Caco-2 (cell line): ENCODE measurements at regions not wholly inside any gene's neighbourhood (a gene's known extent, or its start where the extent isn't known, plus 50 kb on each side); places are given as distances from the start of the nearest gene placed in this dataset.

Experiments used
- BruUV-seq: library from RNA; stranded (reverse); fragments of 400-500 nt; replicated peaks from 2 replicates; lab custom pipeline; 2021; lab: Mats Ljungman, UMichigan
- CTCF ChIA-PET: fragments of 300-600 bp; sonication (Branson Sonifier 250); formaldehyde crosslinking; loops from one replicate; lab custom pipeline; 2022; ENCODE audit warnings: antibody characterized with exemption; lab: Charles Lee
- POLR2A ChIA-PET: fragments of 300-600 bp; sonication (Branson Sonifier 250); formaldehyde crosslinking; loops from one replicate; lab custom pipeline; 2022; ENCODE audit warnings: antibody characterized with exemption; lab: Charles Lee
- DNase-seq, 2 experiments: peaks; one replicate each; pipeline versions ENCODE4 v3.0.0 to v3.0.0-alpha.2; 2020 to 2022
- H3K27me3 ChIP-seq: replicated peaks from 2 replicates; pipeline ENCODE4 v1.6.0; 2011; ENCODE audit warnings: low read length; ENCODE audit not compliant: control insufficient read depth, insufficient read depth
- H3K36me3 ChIP-seq: 2 replicates; pipeline ENCODE4 v1.5.1; 2011; ENCODE audit warnings: low read length; ENCODE audit not compliant: control insufficient read depth, insufficient read depth
- H3K4me1 ChIP-seq: fragments of 250-450 bp; sonication (Bioruptor Pico); 2 replicates; pipeline ENCODE4 v1.5.1; 2020; ENCODE audit warnings: mild to moderate bottlenecking
- H3K4me3 ChIP-seq: 2 replicates; pipeline ENCODE4 v1.5.1; 2011; ENCODE audit warnings: low read depth, mild to moderate bottlenecking, control low read depth, low read length
- H3K9me3 ChIP-seq: fragments of 250-450 bp; sonication (Bioruptor Pico); 2 replicates; pipeline ENCODE4 v1.5.1; 2020; ENCODE audit warnings: mild to moderate bottlenecking, moderate library complexity
- H3K27ac Mint-ChIP-seq: one replicate; pipeline ENCODE4 v1.8.0; 2022; ENCODE audit warnings: mixed read lengths; ENCODE audit not compliant: unreplicated experiment
- H3K27me3 Mint-ChIP-seq: one replicate; pipeline ENCODE4 v1.8.0; 2022; ENCODE audit warnings: mixed read lengths; ENCODE audit not compliant: insufficient read depth, unreplicated experiment
- H3K36me3 Mint-ChIP-seq: one replicate; pipeline ENCODE4 v1.8.0; 2022; ENCODE audit warnings: mild to moderate bottlenecking, mixed read lengths; ENCODE audit not compliant: insufficient read depth, unreplicated experiment
- H3K4me1 Mint-ChIP-seq: one replicate; pipeline ENCODE4 v1.8.0; 2022; ENCODE audit warnings: low read depth, mixed read lengths; ENCODE audit not compliant: unreplicated experiment
- H3K4me3 Mint-ChIP-seq: one replicate; pipeline ENCODE4 v1.8.0; 2022; ENCODE audit warnings: mild to moderate bottlenecking, moderate library complexity, mixed read lengths; ENCODE audit not compliant: unreplicated experiment
- H3K9me3 Mint-ChIP-seq: one replicate; pipeline ENCODE4 v1.8.0; 2022; ENCODE audit warnings: mixed read lengths; ENCODE audit not compliant: unreplicated experiment
- intact Hi-C: fragments of 100-400 bp; cut with micrococcal nuclease; formaldehyde crosslinking; loops from one replicate; pipeline ENCODE4 v1.10.0; 2022; ENCODE audit not compliant: unreplicated experiment
- TF ChIP-seq, protein P1 (sequence below), 2 experiments: fragments of 200-600 bp in 1 of 2; IDR thresholded peaks; 1 replicate in 1 of 2; 2 replicates in 1 of 2; pipeline versions ENCODE4 v1.5.1 to v1.8.0; 2011 to 2022; ENCODE audit warnings: antibody characterized with exemption in 1 of 2, control low read depth in 1 of 2, inconsistent platforms in 1 of 2, low read depth in 1 of 2, low read length in 1 of 2, mild to moderate bottlenecking in 1 of 2, moderate library complexity in 1 of 2; ENCODE audit not compliant: insufficient read depth in 1 of 2, severe bottlenecking in 1 of 2, unreplicated experiment in 1 of 2

GRCh38 chr22:49031746-49032330 lies 795.8 kb downstream of the BRD1 start:
- H3K9me3 ChIP-seq = no peaks in the 10 kb centered on the region
- BruUV-seq = no TSS peak
- intact Hi-C loops = no loop called here
- CTCF ChIA-PET = no interaction called here
- DNase-seq = no peak
- H3K4me1 ChIP-seq = no peaks in the 10 kb centered on the region
- H3K27me3 Mint-ChIP-seq = peaks cover 14% of the 10 kb centered on the region
- no peak overlapping the region for H3K27ac Mint-ChIP-seq
- no peaks in the 10 kb centered on the region for H3K27me3 ChIP-seq
- TF ChIP-seq, protein P1, sequence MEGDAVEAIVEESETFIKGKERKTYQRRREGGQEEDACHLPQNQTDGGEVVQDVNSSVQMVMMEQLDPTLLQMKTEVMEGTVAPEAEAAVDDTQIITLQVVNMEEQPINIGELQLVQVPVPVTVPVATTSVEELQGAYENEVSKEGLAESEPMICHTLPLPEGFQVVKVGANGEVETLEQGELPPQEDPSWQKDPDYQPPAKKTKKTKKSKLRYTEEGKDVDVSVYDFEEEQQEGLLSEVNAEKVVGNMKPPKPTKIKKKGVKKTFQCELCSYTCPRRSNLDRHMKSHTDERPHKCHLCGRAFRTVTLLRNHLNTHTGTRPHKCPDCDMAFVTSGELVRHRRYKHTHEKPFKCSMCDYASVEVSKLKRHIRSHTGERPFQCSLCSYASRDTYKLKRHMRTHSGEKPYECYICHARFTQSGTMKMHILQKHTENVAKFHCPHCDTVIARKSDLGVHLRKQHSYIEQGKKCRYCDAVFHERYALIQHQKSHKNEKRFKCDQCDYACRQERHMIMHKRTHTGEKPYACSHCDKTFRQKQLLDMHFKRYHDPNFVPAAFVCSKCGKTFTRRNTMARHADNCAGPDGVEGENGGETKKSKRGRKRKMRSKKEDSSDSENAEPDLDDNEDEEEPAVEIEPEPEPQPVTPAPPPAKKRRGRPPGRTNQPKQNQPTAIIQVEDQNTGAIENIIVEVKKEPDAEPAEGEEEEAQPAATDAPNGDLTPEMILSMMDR (IDR thresholded peaks at IDR 0.05; ENCODE audit: insufficient read depth in 1 of 2, low read depth in 1 of 2, low read length in 1 of 2, severe bottlenecking in 1 of 2, unreplicated experiment in 1 of 2) = no peak
- no peak overlapping the region for H3K4me3 ChIP-seq
- no peaks in the 10 kb centered on the region for H3K36me3 Mint-ChIP-seq
- H3K4me1 Mint-ChIP-seq = no peaks in the 10 kb centered on the region
- H3K4me3 Mint-ChIP-seq = no peak overlapping the region
- H3K9me3 Mint-ChIP-seq = no peaks in the 10 kb centered on the region
- H3K36me3 ChIP-seq = no peaks in the 10 kb centered on the region
- POLR2A ChIA-PET = no interaction called here

- Mint-ChIP-seq H3K27me3 (peaks cover 18% of the 10 kb centered on the region), H3K27ac (no peak overlapping the region), H3K4me1 (no peaks in the 10 kb centered on the region), H3K9me3 (no peaks in the 10 kb centered on the region), H3K4me3 (no peak overlapping the region), H3K36me3 (no peaks in the 10 kb centered on the region)
- Histone ChIP-seq H3K27me3 (no peaks in the 10 kb centered on the region), H3K9me3 (no peaks in the 10 kb centered on the region), H3K4me3 (no peak overlapping the region), H3K4me1 (no peaks in the 10 kb centered on the region), H3K36me3 (no peaks in the 10 kb centered on the region)
- TF ChIP-seq, protein P1 (IDR thresholded peaks at IDR 0.05; ENCODE audit: insufficient read depth in 1 of 2, low read depth in 1 of 2, low read length in 1 of 2, severe bottlenecking in 1 of 2, unreplicated experiment in 1 of 2) = no peak
- ChIA-PET CTCF (no interaction called here), POLR2A (no interaction called here)
- DNase-seq = no peak
- no TSS peak for BruUV-seq
- intact Hi-C loops = no loop called here
These were observed 799.6 kb downstream of the BRD1 start for GRCh38 chr22:49028111-49028510.

GRCh38 chr22:49027368-49027670 lies 800.4 kb downstream of the BRD1 start:
- H3K4me3 ChIP-seq = no peak overlapping the region
- H3K4me3 Mint-ChIP-seq = no peak overlapping the region
- DNase-seq = no peak
- H3K27ac Mint-ChIP-seq = no peak overlapping the region
- POLR2A ChIA-PET = no interaction called here
- no peaks in the 10 kb centered on the region for H3K4me1 Mint-ChIP-seq
- H3K36me3 Mint-ChIP-seq = no peaks in the 10 kb centered on the region
- peaks cover 22% of the 10 kb centered on the region for H3K27me3 Mint-ChIP-seq
- intact Hi-C loops = no loop called here
- H3K9me3 Mint-ChIP-seq = no peaks in the 10 kb centered on the region
- CTCF ChIA-PET = interaction anchor here (0.5 kb wide), 1 partner anchor 73 kb away, joined by 4 read pairs; no protein-coding TSS in a partner anchor
- H3K36me3 ChIP-seq = no peaks in the 10 kb centered on the region
- no TSS peak for BruUV-seq
- H3K9me3 ChIP-seq = no peaks in the 10 kb centered on the region
- no peaks in the 10 kb centered on the region for H3K4me1 ChIP-seq
- H3K27me3 ChIP-seq = no peaks in the 10 kb centered on the region
- TF ChIP-seq, protein P1 (IDR thresholded peaks at IDR 0.05; ENCODE audit: insufficient read depth in 1 of 2, low read depth in 1 of 2, low read length in 1 of 2, severe bottlenecking in 1 of 2, unreplicated experiment in 1 of 2) = no peak
